Smooth muscle cell (in vitro differentiated cells): ENCODE measurements at regions not wholly inside any gene's neighbourhood (a gene's known extent, or its start where the extent isn't known, plus 50 kb on each side); places are given as distances from the start of the nearest gene placed in this dataset.

Experiments
- DNase-seq: peaks from one replicate; lab custom pipeline; 2025; ENCODE audit not compliant: unreplicated experiment; lab: John Stamatoyannopoulos, UW
- H2AFZ ChIP-seq: fragments of 200-600 bp; sonication (generic); 2 replicates; pipeline ENCODE4 v1.6.0; 2016; ENCODE audit warnings: antibody characterized with exemption, low read depth, mild to moderate bottlenecking
- H3F3A ChIP-seq: fragments of 200-600 bp; sonication (generic); 2 replicates; pipeline ENCODE4 v1.6.0; 2017; ENCODE audit warnings: antibody characterized with exemption, low read depth
- H3K27ac ChIP-seq: fragments of 200-600 bp; sonication (generic); 2 replicates; pipeline ENCODE4 v1.5.1; 2016; ENCODE audit warnings: low read depth, mild to moderate bottlenecking
- H3K27me3 ChIP-seq: fragments of 200-600 bp; sonication (generic); 2 replicates; pipeline ENCODE4 v1.6.1; 2016; ENCODE audit warnings: low read depth, mild to moderate bottlenecking
- H3K36me3 ChIP-seq: fragments of 200-600 bp; sonication (generic); 2 replicates; pipeline ENCODE4 v1.5.1; 2016; ENCODE audit warnings: low read depth
- H3K4me1 ChIP-seq: fragments of 200-600 bp; sonication (generic); 2 replicates; pipeline ENCODE4 v1.5.1; 2016; ENCODE audit warnings: low read depth
- H3K4me2 ChIP-seq: fragments of 200-600 bp; sonication (generic); 2 replicates; pipeline ENCODE4 v1.6.0; 2016; ENCODE audit warnings: mild to moderate bottlenecking
- H3K4me3 ChIP-seq: fragments of 200-600 bp; sonication (generic); 2 replicates; pipeline ENCODE4 v1.5.1; 2016; ENCODE audit warnings: mild to moderate bottlenecking
- H3K79me2 ChIP-seq: fragments of 200-600 bp; sonication (generic); 2 replicates; pipeline ENCODE4 v1.6.0; 2016; ENCODE audit warnings: low read depth, mild to moderate bottlenecking
- H3K9ac ChIP-seq: fragments of 200-600 bp; sonication (generic); 2 replicates; pipeline ENCODE4 v1.6.0; 2016; ENCODE audit warnings: low read depth
- H3K9me3 ChIP-seq: fragments of 200-600 bp; sonication (generic); replicated peaks from 2 replicates; pipeline ENCODE4 v1.5.1; 2016; ENCODE audit warnings: low read depth
- H4K20me1 ChIP-seq: fragments of 200-600 bp; sonication (generic); 2 replicates; pipeline ENCODE4 v1.6.0; 2016; ENCODE audit warnings: low read depth
- WGBS: methylation state at CpG from one replicate; pipeline ENCODE4 v1.1.7; 2016; ENCODE audit warnings: low lambda C conversion rate; 5-methylcytosine and 5-hydroxymethylcytosine counted together
- TF ChIP-seq, protein P1 (sequence below): fragments of 200-600 bp; sonication (generic); IDR thresholded peaks from 2 replicates; pipeline ENCODE4 v1.5.1; 2017; ENCODE audit warnings: borderline replicate concordance, mild to moderate bottlenecking, antibody characterized with exemption; ENCODE audit not compliant: insufficient read depth, poor library complexity, severe bottlenecking

DNA sequence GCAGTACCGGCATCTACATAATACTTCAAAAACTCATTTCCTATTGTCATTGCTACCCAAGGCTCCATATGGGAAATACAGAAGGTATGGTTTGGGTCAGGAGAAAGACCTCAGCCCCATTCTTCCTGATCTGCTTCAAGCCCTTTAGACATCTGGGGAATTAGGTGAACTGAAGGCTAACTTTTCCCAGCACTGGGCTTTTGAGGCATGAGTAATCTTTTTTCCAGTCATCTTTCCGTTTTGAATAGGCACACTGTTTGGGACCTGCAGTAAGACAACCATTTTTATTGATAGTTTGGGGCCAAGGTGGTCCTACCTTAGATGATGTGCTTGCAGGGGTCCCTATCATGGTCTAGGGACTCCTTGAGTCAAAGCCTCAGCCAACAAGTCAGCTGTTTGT lies 198.4 kb downstream of the HAO1 start:
- H3K36me3 ChIP-seq = no peaks in the 10 kb centered on the region
- no peak for DNase-seq
- H3K4me1 ChIP-seq = no peaks in the 10 kb centered on the region
- H3K27ac ChIP-seq = no peak overlapping the region
- no peak overlapping the region for H3K4me2 ChIP-seq
- H3K79me2 ChIP-seq = no peaks in the 10 kb centered on the region
- no peak overlapping the region for H2AFZ ChIP-seq
- no peaks in the 10 kb centered on the region for H3K9me3 ChIP-seq
- no peaks in the 10 kb centered on the region for H4K20me1 ChIP-seq
- 74% methylated on average over 2 of the region's 2 CpGs for WGBS
- H3K4me3 ChIP-seq = no peak overlapping the region
- no peaks in the 10 kb centered on the region for H3K27me3 ChIP-seq
- no peaks in the 10 kb centered on the region for H3F3A ChIP-seq
- H3K9ac ChIP-seq = no peak overlapping the region
- TF ChIP-seq, protein P1, sequence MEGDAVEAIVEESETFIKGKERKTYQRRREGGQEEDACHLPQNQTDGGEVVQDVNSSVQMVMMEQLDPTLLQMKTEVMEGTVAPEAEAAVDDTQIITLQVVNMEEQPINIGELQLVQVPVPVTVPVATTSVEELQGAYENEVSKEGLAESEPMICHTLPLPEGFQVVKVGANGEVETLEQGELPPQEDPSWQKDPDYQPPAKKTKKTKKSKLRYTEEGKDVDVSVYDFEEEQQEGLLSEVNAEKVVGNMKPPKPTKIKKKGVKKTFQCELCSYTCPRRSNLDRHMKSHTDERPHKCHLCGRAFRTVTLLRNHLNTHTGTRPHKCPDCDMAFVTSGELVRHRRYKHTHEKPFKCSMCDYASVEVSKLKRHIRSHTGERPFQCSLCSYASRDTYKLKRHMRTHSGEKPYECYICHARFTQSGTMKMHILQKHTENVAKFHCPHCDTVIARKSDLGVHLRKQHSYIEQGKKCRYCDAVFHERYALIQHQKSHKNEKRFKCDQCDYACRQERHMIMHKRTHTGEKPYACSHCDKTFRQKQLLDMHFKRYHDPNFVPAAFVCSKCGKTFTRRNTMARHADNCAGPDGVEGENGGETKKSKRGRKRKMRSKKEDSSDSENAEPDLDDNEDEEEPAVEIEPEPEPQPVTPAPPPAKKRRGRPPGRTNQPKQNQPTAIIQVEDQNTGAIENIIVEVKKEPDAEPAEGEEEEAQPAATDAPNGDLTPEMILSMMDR = no peak

DNA sequence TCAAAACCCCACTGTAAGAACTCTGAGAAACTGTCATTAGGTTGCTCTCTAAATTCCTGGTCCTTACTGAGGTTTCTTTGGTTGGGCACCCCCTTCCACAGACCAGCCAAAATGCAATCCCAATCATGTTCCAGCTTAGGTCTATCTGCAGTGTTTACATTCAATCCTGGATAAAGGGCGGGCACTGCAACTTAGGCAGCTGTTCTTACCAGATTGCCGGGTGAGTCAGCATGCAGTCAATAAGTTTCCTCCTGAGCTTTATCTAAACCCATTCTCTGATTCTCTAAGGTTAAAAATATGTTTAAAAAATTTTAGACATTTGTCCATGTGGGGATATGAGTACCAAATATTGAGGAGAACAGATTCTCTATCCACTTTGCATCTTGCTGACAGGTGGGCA lies 197.8 kb downstream of the HAO1 start:
- H3K9ac ChIP-seq = no peak overlapping the region
- no peaks in the 10 kb centered on the region for H3F3A ChIP-seq
- no peaks in the 10 kb centered on the region for H3K36me3 ChIP-seq
- H2AFZ ChIP-seq = no peak overlapping the region
- no peaks in the 10 kb centered on the region for H3K27me3 ChIP-seq
- H3K4me3 ChIP-seq = no peak overlapping the region
- peak overlapping the region; percentile 39 for H3K4me2 ChIP-seq
- no peaks in the 10 kb centered on the region for H3K79me2 ChIP-seq
- peak overlapping the region; percentile 19 for H3K27ac ChIP-seq
- no peaks in the 10 kb centered on the region for H4K20me1 ChIP-seq
- DNase-seq = no peak
- 47% methylated on average over 2 of the region's 2 CpGs for WGBS
- no peaks in the 10 kb centered on the region for H3K9me3 ChIP-seq
- TF ChIP-seq, protein P1 = no peak
- H3K4me1 ChIP-seq = no peaks in the 10 kb centered on the region

DNA sequence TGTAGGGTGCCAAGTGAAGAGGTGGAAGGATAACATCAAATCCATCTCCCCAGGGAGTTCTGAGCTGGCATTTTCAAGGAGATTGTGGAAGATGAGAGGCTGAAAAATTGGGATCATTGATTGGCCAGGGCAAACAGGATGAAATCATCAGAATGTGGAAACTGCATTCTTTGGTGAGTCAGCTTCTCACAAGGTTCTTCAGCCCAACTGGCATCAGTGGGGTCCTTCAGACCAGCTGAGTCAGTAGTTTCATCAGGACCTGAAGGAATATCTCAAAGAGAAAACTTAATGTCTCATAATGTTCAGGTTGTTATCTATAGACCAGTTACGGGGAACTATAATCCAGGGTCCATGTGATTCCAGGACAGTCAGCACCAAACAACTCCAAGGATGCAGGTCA lies 195.8 kb downstream of the HAO1 start:
- Histone ChIP-seq H3K4me3 (no peak overlapping the region), H3K79me2 (no peaks in the 10 kb centered on the region), H3K27ac (no peak overlapping the region)

DNA sequence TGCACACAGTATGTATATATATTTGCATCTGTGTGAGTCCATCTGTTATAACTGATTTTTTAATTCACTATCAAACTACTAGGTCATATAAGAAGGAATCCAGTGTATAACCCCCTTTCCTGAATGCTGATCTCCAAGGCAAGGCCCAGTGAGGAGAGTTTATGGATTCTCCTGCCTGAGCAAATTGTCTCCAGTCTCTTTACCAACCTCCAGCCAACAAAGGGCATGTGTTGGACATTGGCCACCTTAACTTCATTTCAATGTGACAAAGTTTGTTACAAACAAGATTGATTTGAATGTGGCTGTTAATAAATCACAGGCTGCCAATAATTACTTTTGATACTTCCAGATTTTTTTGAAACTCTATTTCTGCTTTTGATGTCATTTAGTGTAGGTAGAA lies 191.6 kb downstream of the HAO1 start:
- Histone ChIP-seq H3K9me3 (no peaks in the 10 kb centered on the region), H3K79me2 (no peaks in the 10 kb centered on the region), H3K4me3 (no peak overlapping the region), H3F3A (no peaks in the 10 kb centered on the region), H3K9ac (no peak overlapping the region), H2AFZ (no peak overlapping the region), H3K27me3 (no peaks in the 10 kb centered on the region), H3K36me3 (no peaks in the 10 kb centered on the region), H4K20me1 (no peaks in the 10 kb centered on the region), H3K4me1 (no peaks in the 10 kb centered on the region), H3K4me2 (no peak overlapping the region), H3K27ac (no peak overlapping the region)
- DNase-seq = no peak
- TF ChIP-seq, protein P1 = no peak

More for the DNA sequence above, 195.8 kb downstream of the HAO1 start:
- Histone ChIP-seq H3F3A (no peaks in the 10 kb centered on the region), H3K9ac (no peak overlapping the region), H4K20me1 (no peaks in the 10 kb centered on the region), H3K4me2 (no peak overlapping the region), H2AFZ (no peak overlapping the region), H3K4me1 (no peaks in the 10 kb centered on the region), H3K27me3 (no peaks in the 10 kb centered on the region), H3K36me3 (no peaks in the 10 kb centered on the region), H3K9me3 (no peaks in the 10 kb centered on the region)
- DNase-seq = no peak
- TF ChIP-seq, protein P1 = no peak
- WGBS = 38% methylated on average over 1 of the region's 1 CpG
